Activated CD8-positive, alpha-beta memory T cell treated with anti-CD3 and anti-CD28 coated beads, Interleukin-2, amount 50 U/mL, for 48 hours (primary cell): ENCODE measurements at regions not wholly inside any gene's neighbourhood (a gene's known extent, or its start where the extent isn't known, plus 50 kb on each side); places are given as distances from the start of the nearest gene placed in this dataset.

Experiments used
- DNase-seq: peaks from one replicate; pipeline ENCODE4 v3.0.0-alpha.2; 2020

GRCh38 chr13:73273276-73273675, 214.5 kb downstream of the KLF5 start:
- DNase-seq, result no peak

- no peak for DNase-seq
Observed at GRCh38 chr13:73272831-73273230, 214.0 kb downstream of the KLF5 start.

DNA sequence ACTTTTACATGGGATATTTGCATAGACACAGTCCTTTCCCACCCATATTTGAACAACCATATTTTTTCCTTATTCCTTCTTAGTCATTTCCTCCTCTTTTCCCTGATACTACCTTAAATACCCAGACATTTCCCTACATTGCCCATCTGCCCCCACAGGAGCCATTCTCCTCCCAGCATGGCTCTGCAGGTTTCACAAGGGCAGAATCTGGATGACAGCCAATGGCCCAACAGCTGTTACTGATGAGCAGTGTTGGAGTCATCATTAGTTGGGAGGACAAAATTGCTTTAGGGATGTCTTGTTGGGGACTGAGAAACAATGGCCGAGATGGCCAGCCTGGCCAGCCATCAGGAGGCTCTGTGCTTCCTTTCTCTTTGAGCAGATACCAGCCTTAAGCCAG, 209.5 kb downstream of the KLF5 start:
- no peak for DNase-seq

DNA sequence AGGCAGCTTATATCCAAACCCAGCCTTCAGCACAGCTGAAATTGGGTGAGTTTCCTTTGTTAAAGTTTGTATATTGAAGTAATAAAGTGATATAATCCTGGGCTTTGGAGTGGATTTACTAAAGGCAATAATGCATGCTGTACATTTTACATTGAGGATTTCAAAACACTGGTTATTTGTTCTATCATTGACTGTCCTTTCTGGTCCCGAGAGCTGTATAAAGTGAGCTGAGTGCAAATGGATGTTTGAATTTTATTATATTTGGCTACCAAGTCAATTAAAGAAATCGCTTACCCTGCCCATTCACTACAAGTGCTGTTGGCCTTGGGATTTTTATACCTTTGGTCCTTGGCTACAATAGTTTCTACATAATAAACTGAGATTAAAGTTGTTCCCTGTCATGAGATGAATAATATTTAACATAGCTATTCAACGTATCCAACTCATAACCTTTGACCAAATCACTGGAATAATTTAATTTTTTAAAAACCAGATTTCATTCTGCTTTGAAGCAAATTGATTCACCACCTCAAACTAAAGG, 207.9 kb downstream of the KLF5 start:
- DNase-seq, result no peak

DNA sequence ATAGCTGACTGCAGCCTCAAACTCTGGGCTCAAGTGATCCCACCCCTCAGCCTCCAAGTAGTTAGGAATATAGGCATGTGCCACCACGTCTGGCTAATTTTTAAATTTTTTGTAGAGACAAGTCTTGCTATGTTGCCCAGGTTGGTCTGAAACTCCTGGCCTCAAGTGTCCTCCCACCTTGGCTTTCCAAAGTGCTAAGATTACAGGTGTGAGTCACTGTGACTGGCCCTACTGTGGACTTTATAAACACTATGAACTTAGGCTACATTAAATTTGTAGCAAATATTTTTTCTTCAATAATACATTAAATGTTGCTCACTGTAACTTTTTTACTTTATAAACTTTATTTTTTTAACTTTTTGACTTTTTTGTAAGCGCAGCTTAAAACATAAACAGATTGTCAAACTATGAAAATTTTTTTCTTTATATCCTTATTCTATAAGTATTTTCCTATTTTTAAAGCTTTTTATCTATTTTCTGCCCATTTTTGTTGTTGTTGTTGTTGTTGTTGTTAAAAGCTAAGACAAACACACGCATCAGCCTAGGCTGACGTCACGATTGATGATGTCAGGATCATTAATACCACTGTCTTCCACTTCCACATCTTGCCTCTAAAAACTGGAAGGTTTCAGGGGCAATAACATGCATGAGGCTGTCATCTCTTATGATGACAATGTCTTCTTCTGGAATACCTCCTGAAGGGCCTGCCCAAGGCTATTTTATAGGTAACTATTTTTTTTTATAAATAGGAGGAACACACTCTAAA, 204.2 kb downstream of the KLF5 start:
- no peak for DNase-seq

- no peak for DNase-seq
Observed at GRCh38 chr13:73261739-73262216, 203.0 kb downstream of the KLF5 start.

DNA sequence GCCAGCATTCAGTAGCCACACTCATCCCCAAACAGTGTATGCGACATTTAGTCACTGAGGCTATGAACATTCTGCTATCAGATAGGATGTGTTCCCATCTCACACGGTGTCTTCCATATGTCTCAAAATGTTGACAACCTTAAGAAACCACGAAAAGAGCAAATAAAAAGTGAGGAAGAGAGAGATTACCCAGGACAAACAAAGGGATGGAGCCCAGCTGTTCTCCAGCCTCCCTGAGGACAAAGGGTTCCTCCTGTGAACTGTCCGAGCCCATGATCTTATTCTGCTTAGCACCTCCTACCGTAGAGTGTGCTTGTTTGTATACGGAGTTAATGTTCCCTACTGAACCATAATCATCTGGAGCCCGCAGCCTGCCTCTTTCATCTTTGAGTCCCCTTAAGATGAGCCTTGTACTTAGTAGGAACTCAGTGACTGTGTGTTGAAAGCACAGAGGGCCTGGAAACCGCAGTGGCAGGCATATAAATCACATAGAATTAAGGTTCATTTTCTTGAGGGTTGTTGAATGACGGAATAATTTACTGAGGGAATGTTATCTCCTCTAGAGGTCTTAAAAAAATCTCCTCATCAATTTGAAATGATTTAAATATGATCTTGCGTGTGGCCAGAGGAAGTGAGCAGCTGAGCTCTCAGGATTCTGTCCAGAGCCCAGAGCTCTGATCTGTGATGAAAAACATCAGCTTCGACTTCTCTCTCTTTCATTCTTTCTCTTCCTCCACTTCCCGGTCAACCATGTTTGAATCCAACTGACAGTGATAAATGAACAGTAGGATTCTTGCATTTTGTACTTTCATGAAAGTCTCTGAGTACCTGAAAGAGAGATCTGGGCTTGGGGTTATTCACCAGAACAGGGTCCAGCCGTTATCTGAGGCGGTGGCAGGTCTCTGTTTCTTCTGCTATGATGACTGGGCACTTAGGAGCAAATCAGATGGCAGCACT, 200.5 kb downstream of the KLF5 start:
- DNase-seq, result no peak

GRCh38 chr13:73258406-73258805, 199.6 kb downstream of the KLF5 start:
- no peak for DNase-seq

DNA sequence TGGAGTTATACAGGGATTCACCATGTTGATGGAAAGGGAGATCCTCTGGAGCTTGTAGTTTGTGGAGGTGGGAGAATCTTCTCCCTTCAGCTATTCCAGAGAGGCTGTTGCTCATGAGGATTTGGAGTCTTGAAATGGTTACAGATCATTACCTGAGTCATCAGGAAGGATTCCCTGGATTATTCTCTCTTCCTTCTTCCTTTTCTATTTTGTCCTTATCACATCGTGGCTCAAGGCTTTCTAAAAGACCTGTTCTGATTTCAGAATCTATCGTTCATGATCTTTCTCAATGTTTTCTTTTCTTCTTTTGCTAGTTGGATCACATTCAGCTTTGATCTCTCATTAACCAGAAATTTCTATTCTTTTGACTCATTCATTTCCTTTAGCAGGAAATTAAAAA, 196.0 kb downstream of the KLF5 start:
- no peak for DNase-seq

GRCh38 chr13:73251626-73252265, 192.9 kb downstream of the KLF5 start:
- DNase-seq, result no peak

DNA sequence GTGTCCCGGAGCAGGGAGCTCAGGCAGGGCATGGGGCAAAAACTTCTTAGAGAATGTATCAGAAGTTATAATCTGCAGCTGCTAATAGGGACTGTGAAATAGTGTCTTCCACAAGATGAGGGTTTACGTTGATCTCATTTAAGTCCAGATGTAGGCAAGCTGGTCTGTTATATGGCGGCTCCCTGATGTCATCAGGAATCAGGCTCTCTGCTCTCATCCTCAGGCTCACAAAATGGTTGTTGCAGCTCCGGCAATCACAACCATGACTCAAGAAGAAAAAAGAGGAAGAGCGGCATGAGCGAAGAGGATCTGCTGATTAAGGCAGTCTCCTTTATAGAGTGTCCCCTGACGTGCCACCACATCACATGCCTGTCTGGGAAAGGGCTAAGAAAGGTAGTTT, 191.3 kb downstream of the KLF5 start:
- DNase-seq, result no peak

GRCh38 chr13:73248711-73249580, 190.1 kb downstream of the KLF5 start:
- no peak for DNase-seq

- no peak for DNase-seq
Observed at GRCh38 chr13:73248154-73248553, 189.3 kb downstream of the KLF5 start.

- DNase-seq, result no peak
Observed at GRCh38 chr13:73245246-73245645, 186.4 kb downstream of the KLF5 start.

GRCh38 chr13:73244467-73244866, 185.7 kb downstream of the KLF5 start:
- no peak for DNase-seq

GRCh38 chr13:73242515-73243015, 183.8 kb downstream of the KLF5 start:
- DNase-seq, result no peak

GRCh38 chr13:73240193-73240592, 181.4 kb downstream of the KLF5 start:
- DNase-seq, result no peak

DNA sequence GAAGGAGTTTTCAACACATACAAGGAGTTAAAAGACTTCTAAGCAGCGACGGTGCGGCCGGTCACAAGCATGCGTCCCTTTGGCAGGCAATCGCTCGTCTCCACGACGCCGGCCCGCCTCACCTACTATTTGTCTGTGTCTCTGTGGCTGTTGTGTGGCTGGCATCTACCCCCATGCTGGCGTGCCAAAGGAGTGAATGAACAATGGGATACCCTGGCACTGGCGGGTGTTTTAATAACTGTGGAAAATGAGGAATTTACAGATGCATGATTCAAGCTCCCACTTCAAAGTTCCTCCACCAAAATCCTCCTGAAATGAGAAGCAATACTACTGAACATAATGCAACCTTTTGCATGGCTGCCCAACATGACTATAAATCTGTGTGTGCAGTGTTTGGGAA, 176.6 kb downstream of the KLF5 start:
- DNase-seq, result no peak

DNA sequence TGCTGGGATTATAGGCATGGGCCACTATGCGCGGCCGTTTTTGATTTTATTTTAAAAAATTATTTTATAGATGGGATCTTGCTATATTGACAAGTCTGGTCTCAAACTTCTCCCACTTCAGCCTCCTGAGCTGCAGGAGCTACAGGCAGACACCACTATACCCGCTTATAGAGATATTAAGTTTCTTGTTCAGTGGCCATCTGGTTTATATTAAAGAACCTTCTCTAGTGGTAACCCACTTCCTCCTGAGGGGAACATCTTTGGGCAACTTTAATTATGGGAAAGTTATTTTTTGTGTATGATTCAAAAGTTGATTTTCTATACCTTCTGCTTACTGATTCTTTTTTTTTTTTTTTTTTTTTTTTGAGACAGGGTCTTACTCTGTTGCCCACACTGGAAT, 172.7 kb downstream of the KLF5 start:
- DNase-seq, result no peak

DNA sequence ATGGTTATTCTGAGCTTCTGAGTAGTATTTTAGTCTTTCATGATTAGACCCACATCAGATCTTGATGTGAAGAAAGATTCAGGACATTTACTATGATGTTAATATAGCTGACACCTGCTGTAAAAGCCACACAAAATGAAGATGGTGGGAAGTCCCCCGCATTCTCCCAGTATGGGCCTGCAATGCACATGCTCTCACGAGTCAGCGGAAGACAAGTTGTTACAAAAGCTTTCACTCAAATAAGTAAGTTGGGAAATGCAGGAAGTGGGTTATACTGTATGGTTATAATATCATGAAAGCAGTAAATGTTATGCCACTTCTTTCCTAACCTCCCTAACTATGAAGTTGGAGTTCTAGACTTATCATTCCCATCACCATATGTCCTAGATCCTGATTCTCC, 171.9 kb downstream of the KLF5 start:
- no peak for DNase-seq

- no peak for DNase-seq
Observed at GRCh38 chr13:73228546-73228945, 169.7 kb downstream of the KLF5 start.

DNA sequence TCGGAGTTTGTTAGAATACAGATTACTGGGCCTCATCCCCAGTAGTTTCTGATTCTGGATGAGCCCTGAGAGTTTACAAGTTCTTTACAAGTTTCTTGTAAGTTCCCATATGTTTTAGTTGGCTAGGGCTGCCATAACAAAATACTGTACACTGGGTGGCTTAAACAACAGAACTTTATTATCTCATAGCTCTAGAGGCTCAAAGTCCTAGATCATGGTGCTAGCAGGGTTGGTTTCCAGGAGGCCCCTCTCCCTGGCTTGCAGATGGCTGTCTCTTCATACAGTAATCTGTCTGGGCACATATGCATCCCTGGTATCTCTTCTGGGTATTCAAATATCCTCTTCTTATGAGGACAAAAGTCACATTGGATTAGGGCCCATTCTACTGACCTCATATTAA, 167.2 kb downstream of the KLF5 start:
- no peak for DNase-seq
